HCT116 (cell line): ENCODE measurements at regions not wholly inside any gene's neighbourhood (a gene's known extent, or its start where the extent isn't known, plus 50 kb on each side); places are given as distances from the start of the nearest gene placed in this dataset.

Experiments used
- ATAC-seq: fragments of 200-7000 bp; cut with Tn5 transposase; 2 replicates; pipeline ENCODE4 v1.9.1; 2020; ENCODE audit warnings: mild to moderate bottlenecking, moderate library complexity
- BruUV-seq: library from RNA; stranded (reverse); fragments of 400-500 nt; replicated peaks from 2 replicates; lab custom pipeline; 2021; lab: Mats Ljungman, UMichigan
- CTCF ChIA-PET: fragments of 300-600 bp; sonication (Branson Sonifier 250); formaldehyde crosslinking; loops from one replicate; lab custom pipeline; 2021; ENCODE audit warnings: antibody characterized with exemption; lab: Charles Lee
- POLR2A ChIA-PET: fragments of 300-600, 350-600 bp; sonication (Branson Sonifier 250); formaldehyde crosslinking; loops from one replicate; lab custom pipeline; 2021; ENCODE audit warnings: antibody characterized with exemption; lab: Charles Lee
- RAD21 ChIA-PET, 2 experiments: fragments of 300-600 bp; sonication (Branson Sonifier 250); formaldehyde crosslinking; loops; one replicate each; lab custom pipeline; 2023; ENCODE audit warnings: low total read pairs in 2 of 2; ENCODE audit not compliant: uncharacterized antibody in 2 of 2, unreplicated experiment in 2 of 2, low non-redundant PET in 1 of 2; lab: Charles Lee
- DNase-seq: peaks from one replicate; pipeline ENCODE4 v3.0.0-alpha.2; 2010; ENCODE audit warnings: low read depth, low spot score
- H2AFZ ChIP-seq: fragments of 200-600 bp; shearing (Covaris generic), sonication (generic); 2 replicates; pipeline ENCODE4 v1.6.1; 2017; ENCODE audit warnings: low read depth, mixed run types, mixed read lengths, antibody characterized with exemption, low read length; ENCODE audit not compliant: poor library complexity, severe bottlenecking
- H3K27ac ChIP-seq: 2 replicates; pipeline ENCODE4 v1.5.1; 2012; ENCODE audit warnings: low read depth, low read length
- H3K27me3 ChIP-seq: fragments of 200-600 bp; sonication (generic); 2 replicates; pipeline ENCODE4 v1.6.1; 2016; ENCODE audit warnings: mixed run types, low read length, mixed read lengths; ENCODE audit not compliant: insufficient read depth
- H3K36me3 ChIP-seq, 2 experiments: fragments of 200-500 bp in 1 of 2; fragments of 200-600 bp in 1 of 2; sonication (Bioruptor generic) in 1 of 2; sonication (generic) in 1 of 2; 2 replicates each; pipeline versions ENCODE4 v1.5.1 to v1.6.1; 2014 to 2016; ENCODE audit warnings: low read length in 2 of 2, inconsistent platforms in 1 of 2, mixed read lengths in 1 of 2, mixed run types in 1 of 2; ENCODE audit not compliant: insufficient read depth in 2 of 2, control insufficient read depth in 1 of 2
- H3K4me1 ChIP-seq, 2 experiments: fragments of 200-600 bp in 1 of 2; sonication (generic) in 1 of 2; 2 replicates each; pipeline versions ENCODE4 v1.5.1 to v1.6.1; 2012 to 2017; ENCODE audit warnings: low read length in 2 of 2, inconsistent platforms in 1 of 2, mild to moderate bottlenecking in 1 of 2, mixed read lengths in 1 of 2, mixed run types in 1 of 2, moderate library complexity in 1 of 2; ENCODE audit not compliant: insufficient read depth in 2 of 2, control insufficient read depth in 1 of 2
- H3K4me2 ChIP-seq: fragments of 200-600 bp; sonication (generic); 2 replicates; pipeline ENCODE4 v1.6.1; 2017; ENCODE audit warnings: mixed run types, low read length, mixed read lengths
- H3K4me3 ChIP-seq, 2 experiments: fragments of 200-600 bp in 1 of 2; sonication (generic) in 1 of 2; replicated peaks in 1 of 2; 2 replicates each; pipeline ENCODE4 v1.5.1; 2011 to 2016; ENCODE audit warnings: low read length in 2 of 2, control low read depth in 1 of 2, low read depth in 1 of 2, mild to moderate bottlenecking in 1 of 2, mixed read lengths in 1 of 2, mixed run types in 1 of 2
- H3K79me2 ChIP-seq: fragments of 200-600 bp; sonication (generic); 2 replicates; pipeline ENCODE4 v1.6.1; 2017; ENCODE audit warnings: mild to moderate bottlenecking, mixed run types, low read length, moderate library complexity, mixed read lengths; ENCODE audit not compliant: insufficient read depth
- H3K9ac ChIP-seq: fragments of 200-600 bp; sonication (generic); 2 replicates; pipeline ENCODE4 v1.6.1; 2016; ENCODE audit warnings: low read length, mixed read lengths
- H3K9me2 ChIP-seq: fragments of 200-600 bp; sonication (generic), shearing (Covaris generic); 2 replicates; pipeline ENCODE4 v1.6.1; 2017; ENCODE audit warnings: mixed run types, mild to moderate bottlenecking, moderate library complexity; ENCODE audit not compliant: insufficient read depth
- H3K9me3 ChIP-seq, 2 experiments: fragments of 200-500 bp in 1 of 2; fragments of 200-600 bp in 1 of 2; sonication (Bioruptor generic) in 1 of 2; sonication (generic) in 1 of 2; 2 replicates each; pipeline ENCODE4 v1.6.1; 2014 to 2017; ENCODE audit warnings: low read length in 2 of 2, mixed read lengths in 2 of 2, inconsistent platforms in 1 of 2, low read depth in 1 of 2, mild to moderate bottlenecking in 1 of 2, mixed run types in 1 of 2, moderate library complexity in 1 of 2; ENCODE audit not compliant: control insufficient read depth in 1 of 2, insufficient read depth in 1 of 2
- H4K20me1 ChIP-seq: fragments of 200-600 bp; sonication (generic), shearing (Covaris generic); 2 replicates; pipeline ENCODE4 v1.6.1; 2017; ENCODE audit warnings: mixed run types, mild to moderate bottlenecking, moderate library complexity; ENCODE audit not compliant: insufficient read depth
- CEBPB ChIP-seq: IDR thresholded peaks from 2 replicates; pipeline ENCODE4 v1.6.1; 2012; ENCODE audit warnings: low read depth
- EGR1 ChIP-seq: IDR thresholded peaks from 2 replicates; pipeline ENCODE4 v1.6.1; 2012; ENCODE audit warnings: low read depth
- ELF1 ChIP-seq: IDR thresholded peaks from 2 replicates; pipeline ENCODE4 v1.6.1; 2012; ENCODE audit warnings: low read depth, borderline replicate concordance
- EZH2 ChIP-seq: fragments of 200-600 bp; sonication (generic); IDR thresholded peaks from 2 replicates; pipeline ENCODE4 v1.6.1; 2017; ENCODE audit warnings: antibody characterized with exemption, mixed run types
- EZH2phosphoT487 ChIP-seq: fragments of 200-600 bp; IDR thresholded peaks from 2 replicates; pipeline ENCODE4 v1.6.1; 2018; ENCODE audit warnings: antibody characterized with exemption, borderline replicate concordance
- SP1 ChIP-seq: IDR thresholded peaks from 2 replicates; pipeline ENCODE4 v1.6.1; 2012; ENCODE audit warnings: low read depth
- SRF ChIP-seq: IDR thresholded peaks from 2 replicates; pipeline ENCODE4 v1.6.1; 2012; ENCODE audit warnings: low read depth
- TCF7L2 ChIP-seq: IDR thresholded peaks from 2 replicates; pipeline ENCODE4 v1.7.0; 2011; ENCODE audit warnings: borderline replicate concordance, inconsistent platforms; ENCODE audit not compliant: insufficient read depth, insufficient read length; ENCODE audit errors: extremely low read depth
- YY1 ChIP-seq: IDR thresholded peaks from 2 replicates; pipeline ENCODE4 v1.6.1; 2011; ENCODE audit warnings: low read length, low read depth, moderate library complexity, mild to moderate bottlenecking; ENCODE audit not compliant: insufficient replicate concordance; ENCODE audit errors: extremely low read depth
- ZNF274 ChIP-seq: fragments of 200-500 bp; sonication (Bioruptor generic); IDR thresholded peaks from 2 replicates; pipeline ENCODE4 v1.6.1; 2014; ENCODE audit warnings: mild to moderate bottlenecking, low read depth, low read length, inconsistent platforms
- intact Hi-C: fragments of 100-400 bp; cut with micrococcal nuclease; formaldehyde crosslinking; loops from 2 replicates; pipeline ENCODE4 v1.10.0; 2022
- TF ChIP-seq, protein P1 (sequence below): IDR thresholded peaks from 2 replicates; pipeline ENCODE4 v1.6.1; 2011; ENCODE audit warnings: mild to moderate bottlenecking, low read length, moderate library complexity; ENCODE audit not compliant: insufficient replicate concordance; ENCODE audit errors: extremely low read depth
- TF ChIP-seq, protein P2 (sequence below): IDR thresholded peaks from 2 replicates; pipeline ENCODE4 v1.6.1; 2012; ENCODE audit warnings: low read depth
- TF ChIP-seq, protein P3 (sequence below), 3 experiments: fragments of 200-600 bp in 1 of 3; sonication (generic) in 1 of 3; IDR thresholded peaks in 2 of 3; conservative IDR thresholded peaks in 1 of 3; 2 replicates each; pipeline ENCODE4 v1.5.1; 2012 to 2017; ENCODE audit warnings: low read depth in 2 of 3, low read length in 2 of 3, antibody characterized with exemption in 1 of 3, borderline replicate concordance in 1 of 3, control low read depth in 1 of 3, mild to moderate bottlenecking in 1 of 3, mixed read lengths in 1 of 3, mixed run types in 1 of 3, moderate library complexity in 1 of 3; ENCODE audit not compliant: insufficient read depth in 1 of 3

DNA sequence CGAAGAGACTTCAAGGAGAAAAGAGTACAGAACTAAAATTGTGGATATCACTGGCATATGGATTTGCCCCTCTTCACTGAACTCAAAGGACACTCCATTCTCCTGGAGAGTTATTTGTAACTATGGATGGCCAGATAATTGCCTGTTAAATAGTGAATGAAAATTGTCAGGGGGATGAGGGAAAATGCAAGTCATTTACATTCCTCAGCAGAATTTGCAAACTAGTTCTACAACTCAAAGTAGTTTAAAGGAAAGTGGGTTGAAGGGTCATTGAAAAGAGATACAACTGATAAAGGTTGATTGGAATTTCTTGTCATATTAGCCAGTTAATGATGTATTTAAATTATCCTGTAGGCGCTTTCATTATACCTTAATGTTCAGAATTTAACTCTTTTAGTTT is 266.5 kb upstream of the SPOPL start:
- no peak for TF ChIP-seq EGR1
- TF ChIP-seq ZNF274 = no peak
- TF ChIP-seq TCF7L2 = no peak
- no peak for TF ChIP-seq YY1
- TF ChIP-seq EZH2 = no peak
- TF ChIP-seq, all 23 proteins: peak for 0
- H3K27me3 ChIP-seq = no peaks in the 10 kb centered on the region
- no peak overlapping the region for H3K9ac ChIP-seq
- no peak overlapping the region for H3K27ac ChIP-seq
- no peak overlapping the region for H3K4me2 ChIP-seq
- H3K4me1 ChIP-seq = no peaks in the 10 kb centered on the region
- H4K20me1 ChIP-seq = no peaks in the 10 kb centered on the region
- no peaks in the 10 kb centered on the region for H3K79me2 ChIP-seq
- ATAC-seq (no peak), DNase-seq (no peak)
- H3K4me3 ChIP-seq = no peak overlapping the region
- BruUV-seq = no TSS peak
- ChIA-PET RAD21 (no interaction called here), POLR2A (no interaction called here), CTCF (no interaction called here)
- H3K9me3 ChIP-seq = no peaks in the 10 kb centered on the region
- no peaks in the 10 kb centered on the region for H3K36me3 ChIP-seq
- H2AFZ ChIP-seq = no peak overlapping the region
- H3K9me2 ChIP-seq = no peaks in the 10 kb centered on the region
- intact Hi-C loops = no loop called here

DNA sequence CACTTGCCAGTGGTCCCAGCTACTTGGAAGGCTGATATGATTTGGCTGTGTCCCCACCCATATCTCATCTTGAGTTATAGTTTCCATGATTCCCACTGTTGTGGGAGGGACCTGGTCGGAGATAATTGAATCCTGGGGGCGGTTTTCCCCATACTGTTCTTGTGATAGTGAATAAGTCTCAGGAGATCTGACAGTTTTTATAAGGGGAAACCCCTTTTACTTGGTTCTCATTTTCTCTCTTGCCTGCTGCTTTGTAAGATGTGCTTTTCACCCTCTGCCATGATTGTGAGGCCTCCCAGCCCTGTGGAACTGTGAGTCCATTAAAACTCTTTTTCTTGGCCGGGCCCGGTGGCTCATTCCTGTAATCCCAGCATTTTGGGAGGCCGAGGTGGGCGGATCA is 265.4 kb upstream of the SPOPL start:
- Histone ChIP-seq H3K4me1 (no peaks in the 10 kb centered on the region), H2AFZ (no peak overlapping the region), H3K4me2 (no peak overlapping the region), H3K79me2 (no peaks in the 10 kb centered on the region), H3K36me3 (no peaks in the 10 kb centered on the region), H3K9ac (no peak overlapping the region), H3K4me3 (no peak overlapping the region), H3K9me3 (no peaks in the 10 kb centered on the region), H3K27me3 (no peaks in the 10 kb centered on the region), H3K27ac (no peak overlapping the region), H3K9me2 (no peaks in the 10 kb centered on the region), H4K20me1 (no peaks in the 10 kb centered on the region)
- RAD21 ChIA-PET = no interaction called here
- CTCF ChIA-PET = no interaction called here
- no TSS peak for BruUV-seq
- intact Hi-C loops = no loop called here
- POLR2A ChIA-PET = no interaction called here
- ATAC-seq = no peak
- no peak for DNase-seq
- TF ChIP-seq ELF1 (no peak), CEBPB (no peak), TCF7L2 (no peak), SRF (no peak), ZNF274 (no peak), SP1 (no peak), EZH2phosphoT487 (no peak)
- TF ChIP-seq, protein P1, sequence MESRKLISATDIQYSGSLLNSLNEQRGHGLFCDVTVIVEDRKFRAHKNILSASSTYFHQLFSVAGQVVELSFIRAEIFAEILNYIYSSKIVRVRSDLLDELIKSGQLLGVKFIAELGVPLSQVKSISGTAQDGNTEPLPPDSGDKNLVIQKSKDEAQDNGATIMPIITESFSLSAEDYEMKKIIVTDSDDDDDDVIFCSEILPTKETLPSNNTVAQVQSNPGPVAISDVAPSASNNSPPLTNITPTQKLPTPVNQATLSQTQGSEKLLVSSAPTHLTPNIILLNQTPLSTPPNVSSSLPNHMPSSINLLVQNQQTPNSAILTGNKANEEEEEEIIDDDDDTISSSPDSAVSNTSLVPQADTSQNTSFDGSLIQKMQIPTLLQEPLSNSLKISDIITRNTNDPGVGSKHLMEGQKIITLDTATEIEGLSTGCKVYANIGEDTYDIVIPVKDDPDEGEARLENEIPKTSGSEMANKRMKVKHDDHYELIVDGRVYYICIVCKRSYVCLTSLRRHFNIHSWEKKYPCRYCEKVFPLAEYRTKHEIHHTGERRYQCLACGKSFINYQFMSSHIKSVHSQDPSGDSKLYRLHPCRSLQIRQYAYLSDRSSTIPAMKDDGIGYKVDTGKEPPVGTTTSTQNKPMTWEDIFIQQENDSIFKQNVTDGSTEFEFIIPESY = no peak
- TF ChIP-seq, protein P2, sequence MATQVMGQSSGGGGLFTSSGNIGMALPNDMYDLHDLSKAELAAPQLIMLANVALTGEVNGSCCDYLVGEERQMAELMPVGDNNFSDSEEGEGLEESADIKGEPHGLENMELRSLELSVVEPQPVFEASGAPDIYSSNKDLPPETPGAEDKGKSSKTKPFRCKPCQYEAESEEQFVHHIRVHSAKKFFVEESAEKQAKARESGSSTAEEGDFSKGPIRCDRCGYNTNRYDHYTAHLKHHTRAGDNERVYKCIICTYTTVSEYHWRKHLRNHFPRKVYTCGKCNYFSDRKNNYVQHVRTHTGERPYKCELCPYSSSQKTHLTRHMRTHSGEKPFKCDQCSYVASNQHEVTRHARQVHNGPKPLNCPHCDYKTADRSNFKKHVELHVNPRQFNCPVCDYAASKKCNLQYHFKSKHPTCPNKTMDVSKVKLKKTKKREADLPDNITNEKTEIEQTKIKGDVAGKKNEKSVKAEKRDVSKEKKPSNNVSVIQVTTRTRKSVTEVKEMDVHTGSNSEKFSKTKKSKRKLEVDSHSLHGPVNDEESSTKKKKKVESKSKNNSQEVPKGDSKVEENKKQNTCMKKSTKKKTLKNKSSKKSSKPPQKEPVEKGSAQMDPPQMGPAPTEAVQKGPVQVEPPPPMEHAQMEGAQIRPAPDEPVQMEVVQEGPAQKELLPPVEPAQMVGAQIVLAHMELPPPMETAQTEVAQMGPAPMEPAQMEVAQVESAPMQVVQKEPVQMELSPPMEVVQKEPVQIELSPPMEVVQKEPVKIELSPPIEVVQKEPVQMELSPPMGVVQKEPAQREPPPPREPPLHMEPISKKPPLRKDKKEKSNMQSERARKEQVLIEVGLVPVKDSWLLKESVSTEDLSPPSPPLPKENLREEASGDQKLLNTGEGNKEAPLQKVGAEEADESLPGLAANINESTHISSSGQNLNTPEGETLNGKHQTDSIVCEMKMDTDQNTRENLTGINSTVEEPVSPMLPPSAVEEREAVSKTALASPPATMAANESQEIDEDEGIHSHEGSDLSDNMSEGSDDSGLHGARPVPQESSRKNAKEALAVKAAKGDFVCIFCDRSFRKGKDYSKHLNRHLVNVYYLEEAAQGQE = no peak
- TF ChIP-seq, protein P3, sequence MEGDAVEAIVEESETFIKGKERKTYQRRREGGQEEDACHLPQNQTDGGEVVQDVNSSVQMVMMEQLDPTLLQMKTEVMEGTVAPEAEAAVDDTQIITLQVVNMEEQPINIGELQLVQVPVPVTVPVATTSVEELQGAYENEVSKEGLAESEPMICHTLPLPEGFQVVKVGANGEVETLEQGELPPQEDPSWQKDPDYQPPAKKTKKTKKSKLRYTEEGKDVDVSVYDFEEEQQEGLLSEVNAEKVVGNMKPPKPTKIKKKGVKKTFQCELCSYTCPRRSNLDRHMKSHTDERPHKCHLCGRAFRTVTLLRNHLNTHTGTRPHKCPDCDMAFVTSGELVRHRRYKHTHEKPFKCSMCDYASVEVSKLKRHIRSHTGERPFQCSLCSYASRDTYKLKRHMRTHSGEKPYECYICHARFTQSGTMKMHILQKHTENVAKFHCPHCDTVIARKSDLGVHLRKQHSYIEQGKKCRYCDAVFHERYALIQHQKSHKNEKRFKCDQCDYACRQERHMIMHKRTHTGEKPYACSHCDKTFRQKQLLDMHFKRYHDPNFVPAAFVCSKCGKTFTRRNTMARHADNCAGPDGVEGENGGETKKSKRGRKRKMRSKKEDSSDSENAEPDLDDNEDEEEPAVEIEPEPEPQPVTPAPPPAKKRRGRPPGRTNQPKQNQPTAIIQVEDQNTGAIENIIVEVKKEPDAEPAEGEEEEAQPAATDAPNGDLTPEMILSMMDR (IDR thresholded peaks at IDR 0.05 in 2 of 3, conservative IDR thresholded peaks at IDR 0.05 in 1 of 3; ENCODE audit: borderline replicate concordance in 1 of 3, insufficient read depth in 1 of 3, low read depth in 2 of 3, low read length in 2 of 3) = no peak
